ENCODE measurements at regions not wholly inside any gene's neighbourhood (a gene's known extent, or its start where the extent isn't known, plus 50 kb on each side); places are given as distances from the start of the nearest gene placed in this dataset.

- TF ChIP-seq POLR2A (IDR thresholded peaks at IDR 0.05) (no peak), CTCF (IDR thresholded peaks at IDR 0.05) (no peak)
Observed at GRCh38 chr5:75891020-75891419, 173.8 kb upstream of the POC5 start.
